ENCODE measurements at regions not wholly inside any gene's neighbourhood (a gene's known extent, or its start where the extent isn't known, plus 50 kb on each side); places are given as distances from the start of the nearest gene placed in this dataset.
"Not testable (repeated sequence)": the region's sequence is repeated elsewhere in the genome, so short reads cannot be mapped to it uniquely, and the experiment has no call there.

DNA sequence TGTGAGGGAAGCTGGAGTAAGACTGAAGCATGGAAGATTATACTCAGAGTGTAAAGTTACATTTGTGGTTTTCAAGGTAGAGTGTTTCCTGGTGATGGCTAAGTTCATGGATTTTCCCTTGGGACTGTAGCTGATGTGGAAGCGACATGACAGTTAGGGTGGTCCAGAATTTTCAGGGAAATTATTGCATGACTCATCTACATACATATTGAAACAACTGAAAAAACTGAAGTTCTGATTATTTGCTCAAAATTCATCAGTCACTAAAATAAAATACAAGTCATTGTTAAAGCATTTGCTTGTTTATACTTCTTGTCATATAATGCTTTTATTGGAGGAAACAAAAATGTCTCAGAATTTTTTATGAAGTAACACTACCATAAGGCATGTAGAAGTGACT is 700.0 kb downstream of the RFPL4B start:
- DNase-seq (ENCODE audit: low read depth), result no peak

DNA sequence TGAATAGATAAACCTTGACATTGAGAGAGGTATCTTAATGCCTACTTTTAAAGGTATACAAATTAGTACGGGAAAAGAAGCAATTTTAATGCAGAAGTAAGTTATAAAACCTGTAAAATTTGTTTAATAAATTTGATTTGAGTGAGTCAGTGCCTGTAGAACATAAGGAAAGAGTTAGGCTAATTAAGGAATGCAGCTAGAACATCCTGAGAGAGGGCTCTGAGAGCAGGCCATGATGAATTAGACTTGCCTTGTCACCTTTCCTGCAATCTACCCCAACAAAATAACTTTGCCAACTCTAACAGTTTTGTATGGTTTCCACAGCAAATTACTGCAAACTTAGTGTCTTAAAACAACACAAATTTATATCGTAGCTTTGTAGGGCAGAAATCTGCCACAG is 700.8 kb downstream of the RFPL4B start:
- no peak for DNase-seq (ENCODE audit: low read depth)

DNA sequence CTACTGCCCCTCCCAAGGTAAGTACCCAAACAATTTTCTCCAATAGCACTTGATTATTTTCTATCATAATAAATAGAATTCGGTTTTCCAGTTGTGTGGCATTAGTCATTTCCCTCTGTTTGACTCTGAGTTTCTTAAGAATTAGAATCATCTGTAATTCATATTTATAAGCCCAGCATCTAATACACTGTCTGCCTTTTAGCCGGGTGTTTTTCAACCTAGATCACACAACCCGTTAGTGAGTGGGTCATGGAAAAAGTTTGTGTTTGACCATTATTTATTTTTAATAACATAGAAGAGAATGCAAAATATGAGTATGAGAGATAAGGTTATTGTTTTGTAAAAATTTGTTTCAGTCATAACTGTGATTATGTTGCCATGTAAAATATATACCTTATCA is 701.6 kb downstream of the RFPL4B start:
- no peak for DNase-seq (ENCODE audit: low read depth)

- no peak for DNase-seq (ENCODE audit: low read depth)
These were observed 702.1 kb downstream of the RFPL4B start for GRCh38 chr6:113049190-113049589.

DNA sequence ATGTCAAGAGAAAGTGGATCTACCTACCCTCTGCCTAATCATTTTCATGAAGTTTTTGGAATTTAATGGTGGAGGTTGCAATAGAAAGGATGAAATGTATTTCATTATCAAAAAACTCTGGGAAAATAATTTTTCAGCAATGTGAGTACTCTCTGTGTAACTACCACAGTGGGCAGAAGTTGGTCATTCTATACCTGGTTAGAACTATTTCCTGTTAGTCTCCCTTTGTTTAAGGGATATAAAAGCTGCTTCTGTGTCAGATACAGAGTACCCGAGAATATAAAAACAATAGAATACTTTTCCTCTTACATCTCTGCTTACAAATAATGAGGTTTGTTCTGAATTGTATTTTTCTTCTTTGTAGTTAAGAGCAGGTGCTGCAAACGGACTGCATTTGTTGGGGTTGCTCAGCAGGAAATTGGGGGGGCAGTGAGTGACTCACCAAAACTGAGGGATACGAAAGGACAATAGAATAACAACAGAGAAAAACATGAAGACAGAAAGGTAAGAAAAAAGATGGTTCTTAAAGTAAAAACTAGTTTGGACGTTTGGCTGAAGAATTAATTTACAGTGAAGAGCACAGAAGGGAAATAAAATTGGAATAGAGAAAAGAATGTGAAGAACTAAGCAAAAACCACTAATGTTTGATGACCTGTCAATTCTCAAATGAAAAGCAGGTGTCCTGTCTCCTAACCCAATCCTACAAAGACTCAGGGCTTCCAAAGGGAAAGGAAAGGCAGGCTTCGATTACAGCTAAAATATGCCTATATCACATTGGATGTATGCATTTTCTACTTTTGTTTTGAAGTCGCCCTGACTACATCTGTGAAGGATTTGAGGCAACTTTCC is 703.1 kb downstream of the RFPL4B start:
- DNase-seq (ENCODE audit: low read depth), result no peak

GRCh38 chr6:113050979-113051378 is 703.8 kb downstream of the RFPL4B start:
- DNase-seq (ENCODE audit: low read depth), result no peak

DNA sequence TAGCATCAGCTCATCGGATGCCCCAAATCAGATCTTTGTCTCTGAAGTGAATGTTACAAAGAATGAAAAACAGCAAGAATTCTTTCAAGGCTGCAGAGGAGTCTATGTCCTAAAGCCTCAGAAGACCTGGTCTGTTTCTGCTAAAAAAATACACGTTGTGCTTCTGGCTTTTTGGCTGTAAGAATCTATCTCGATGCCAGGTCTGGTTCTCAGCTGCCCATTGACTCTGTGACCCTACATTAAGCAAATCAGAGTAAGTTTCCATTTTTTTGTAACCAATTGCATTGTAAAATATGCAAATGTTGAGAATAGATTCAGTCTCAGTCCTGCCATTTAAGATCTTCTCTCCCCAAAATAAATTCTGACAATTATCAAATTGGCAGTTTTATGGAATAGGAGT is 705.4 kb downstream of the RFPL4B start:
- DNase-seq (ENCODE audit: low read depth), result no peak

DNA sequence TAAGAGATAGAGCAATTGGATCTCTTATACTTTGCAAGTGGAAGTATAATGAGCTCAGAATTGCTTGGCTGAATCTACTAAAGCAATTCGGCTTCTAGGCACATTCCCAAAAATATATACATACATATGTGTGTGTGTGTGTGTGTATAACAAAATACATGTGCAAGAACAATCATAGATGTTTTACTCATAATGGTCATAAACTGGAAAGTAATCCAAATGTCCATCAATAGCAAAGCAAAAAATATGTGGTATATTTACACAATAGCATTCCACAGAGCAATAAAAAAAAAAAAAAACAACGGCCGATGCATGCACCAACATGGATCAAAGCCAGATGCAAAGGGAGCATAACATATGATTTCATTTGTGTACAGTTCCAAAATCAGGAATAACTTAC is 707.9 kb downstream of the RFPL4B start:
- no peak for DNase-seq (ENCODE audit: low read depth)

- DNase-seq (ENCODE audit: low read depth), result no peak
These were observed 708.9 kb downstream of the RFPL4B start for GRCh38 chr6:113055998-113056397.

DNA sequence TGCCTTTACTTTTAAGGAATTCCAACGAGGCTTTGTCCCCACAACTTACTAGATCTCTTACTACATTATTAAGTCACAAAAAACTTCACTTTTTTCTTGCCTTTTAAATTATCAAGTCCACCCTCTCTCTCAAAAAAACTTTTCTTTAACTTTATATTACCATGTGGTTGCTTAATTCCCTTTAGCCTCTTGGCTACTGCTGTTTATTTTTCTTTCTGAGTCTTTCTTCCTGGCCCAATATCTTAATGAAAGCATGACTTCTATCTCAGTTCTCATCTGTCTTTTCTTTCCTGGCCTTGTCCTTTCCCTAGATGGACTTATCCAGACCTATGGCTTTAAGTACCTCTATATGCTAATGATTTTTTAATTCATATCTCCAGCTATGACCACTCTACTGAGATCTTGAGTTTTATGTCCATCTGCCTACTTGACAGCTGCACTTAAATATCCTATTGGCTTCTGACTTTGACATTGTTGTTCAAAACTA is 710.5 kb downstream of the RFPL4B start:
- no peak for DNase-seq (ENCODE audit: low read depth)

DNA sequence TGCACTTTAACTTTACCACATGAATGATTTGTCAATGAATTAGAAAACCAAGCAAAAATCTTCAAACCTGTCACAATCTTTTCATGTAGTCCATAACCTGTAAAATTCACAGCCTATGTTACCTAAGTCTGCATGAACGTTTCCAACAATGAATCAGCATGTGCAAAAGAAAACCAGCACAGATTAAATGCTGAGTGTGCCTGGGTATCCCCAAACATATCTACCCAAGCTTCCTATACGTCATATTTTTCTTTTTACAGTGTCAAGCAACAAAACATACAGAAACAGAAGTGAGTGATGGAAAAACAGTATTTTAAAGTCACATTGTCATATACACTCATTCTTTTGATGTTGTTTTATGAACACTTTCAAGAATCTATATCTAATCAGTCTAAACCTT is 713.5 kb downstream of the RFPL4B start:
- no peak for DNase-seq (ENCODE audit: low read depth)

DNA sequence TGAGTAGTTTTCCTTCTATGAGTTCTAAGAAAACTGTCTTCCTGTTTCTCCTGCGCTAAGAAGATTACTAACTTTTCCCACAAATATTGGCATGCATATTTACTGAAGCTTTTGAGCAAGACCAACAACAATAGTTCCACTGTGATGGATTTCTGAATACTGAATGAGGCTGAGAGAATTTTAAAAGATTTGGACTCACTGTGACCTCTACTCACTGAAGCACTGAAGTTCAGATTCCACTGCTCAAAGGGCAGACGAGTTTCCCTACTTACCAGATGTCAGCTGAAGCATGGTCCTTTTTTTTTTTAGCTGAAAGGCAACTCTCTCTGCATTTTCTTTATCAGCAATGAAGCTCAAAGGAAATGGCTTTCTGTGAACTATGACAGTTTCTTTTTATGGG is 718.5 kb downstream of the RFPL4B start:
- DNase-seq (ENCODE audit: low read depth), result peak; percentile 39

DNA sequence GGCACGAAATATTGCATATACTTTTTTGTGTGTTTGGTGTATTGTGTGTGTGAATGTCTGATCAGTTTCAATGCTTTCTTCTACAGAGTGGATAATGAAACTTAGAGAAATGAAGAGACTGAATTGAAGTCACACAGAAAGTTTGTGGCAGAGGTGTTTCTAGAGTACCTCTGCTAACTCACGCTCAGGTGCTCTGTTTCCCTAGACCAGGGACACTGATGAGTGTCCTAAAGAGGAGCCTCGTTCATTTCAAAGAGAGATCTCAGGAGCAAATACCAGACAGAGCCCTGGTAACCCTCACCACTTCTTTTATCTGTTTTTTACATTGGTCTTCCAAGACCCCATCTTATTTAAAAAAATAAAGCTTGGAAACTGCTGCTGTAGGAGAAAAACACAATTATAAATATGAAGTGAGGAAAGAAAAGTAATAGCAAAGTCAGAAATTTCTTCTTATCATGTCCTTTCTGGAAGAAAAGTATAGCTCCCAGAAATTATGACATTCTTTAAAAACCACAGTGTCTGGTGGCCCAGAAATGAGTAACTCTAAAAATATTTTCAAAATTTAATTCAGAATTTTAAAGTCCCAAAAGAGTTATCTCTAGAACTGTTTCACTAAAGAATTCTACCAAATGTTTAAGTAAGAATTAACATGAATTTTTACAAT is 720.6 kb downstream of the RFPL4B start:
- no peak for DNase-seq (ENCODE audit: low read depth)

DNA sequence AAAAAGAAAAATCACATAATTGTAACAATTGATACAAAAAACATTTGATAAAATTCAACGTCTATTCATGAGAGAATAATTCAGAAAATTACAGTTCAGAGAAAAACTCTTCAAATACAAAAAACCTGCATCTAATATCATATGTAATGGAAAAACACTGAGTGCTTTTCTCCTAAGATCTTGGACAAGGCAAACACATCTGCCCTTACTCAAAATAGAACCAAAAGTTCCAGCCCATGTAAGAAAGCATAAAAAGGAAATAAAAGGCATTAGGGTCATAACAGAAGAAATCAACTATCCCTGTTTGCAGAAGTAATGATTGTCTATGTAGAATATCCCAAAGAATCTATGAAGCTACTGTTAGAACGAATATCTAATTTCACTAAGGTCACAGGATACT is 721.4 kb downstream of the RFPL4B start:
- no peak for DNase-seq (ENCODE audit: low read depth)

DNA sequence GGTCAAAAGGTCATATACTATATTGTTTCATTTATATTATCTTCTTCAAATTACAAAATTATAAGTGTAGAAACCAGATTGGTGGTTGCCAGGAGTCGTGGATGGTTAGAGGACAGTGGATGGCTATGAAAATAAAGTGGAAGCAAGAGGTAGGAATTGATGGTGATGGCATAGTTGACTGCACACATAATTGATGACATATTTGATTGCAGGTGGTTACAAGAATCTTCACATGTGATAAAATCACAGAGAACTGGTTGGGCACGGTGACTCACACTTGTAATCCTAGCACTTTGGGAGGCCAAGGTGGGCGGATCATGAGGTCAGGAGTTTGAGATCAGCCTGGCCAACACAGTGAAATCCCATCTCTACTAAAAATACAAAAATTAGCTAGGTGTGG is 723.6 kb downstream of the RFPL4B start:
- DNase-seq (ENCODE audit: low read depth), result not testable (repeated sequence)

GRCh38 chr6:113073611-113074191 is 726.6 kb downstream of the RFPL4B start:
- no peak for DNase-seq (ENCODE audit: low read depth)

GRCh38 chr6:113076116-113076515 is 729.0 kb downstream of the RFPL4B start:
- no peak for DNase-seq (ENCODE audit: low read depth)

DNA sequence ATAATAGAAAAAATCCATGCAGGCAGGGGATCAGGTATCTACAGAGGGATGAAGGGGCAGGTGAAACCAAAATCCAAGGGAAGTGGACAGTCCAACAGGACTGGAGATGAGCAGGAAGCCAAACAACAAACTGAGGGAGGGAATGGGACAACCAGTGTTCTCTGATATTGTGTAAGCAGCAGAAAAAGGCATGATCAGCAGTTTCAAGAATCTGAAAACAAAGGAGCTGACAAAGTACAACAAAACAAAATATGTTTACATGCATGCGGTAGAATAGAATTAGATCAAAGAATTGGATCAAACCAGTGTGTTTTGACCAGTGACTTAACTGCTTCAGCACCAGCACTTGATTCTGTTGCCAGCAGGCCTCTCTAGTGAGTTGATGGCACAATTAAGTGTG is 729.7 kb downstream of the RFPL4B start:
- no peak for DNase-seq (ENCODE audit: low read depth)

DNA sequence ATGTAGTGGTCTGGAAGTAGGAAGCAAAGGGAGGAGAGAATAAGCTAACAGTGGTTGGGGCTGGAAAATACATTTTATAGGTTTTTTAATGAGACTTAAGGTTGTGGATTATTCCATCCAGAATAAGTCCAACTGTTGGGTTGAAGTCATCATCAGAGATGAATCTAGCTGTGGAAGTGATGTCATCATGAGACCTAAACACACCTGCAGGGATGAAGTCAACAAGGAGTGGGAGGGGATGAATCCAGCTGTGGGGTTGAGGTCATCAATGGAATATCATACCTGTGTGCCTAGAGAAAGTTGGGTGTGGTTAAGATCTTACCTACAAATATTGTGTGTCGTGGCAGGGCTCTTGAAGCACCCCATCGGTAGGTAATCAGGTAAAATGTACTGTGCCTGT is 730.7 kb downstream of the RFPL4B start:
- no peak for DNase-seq (ENCODE audit: low read depth)

DNA sequence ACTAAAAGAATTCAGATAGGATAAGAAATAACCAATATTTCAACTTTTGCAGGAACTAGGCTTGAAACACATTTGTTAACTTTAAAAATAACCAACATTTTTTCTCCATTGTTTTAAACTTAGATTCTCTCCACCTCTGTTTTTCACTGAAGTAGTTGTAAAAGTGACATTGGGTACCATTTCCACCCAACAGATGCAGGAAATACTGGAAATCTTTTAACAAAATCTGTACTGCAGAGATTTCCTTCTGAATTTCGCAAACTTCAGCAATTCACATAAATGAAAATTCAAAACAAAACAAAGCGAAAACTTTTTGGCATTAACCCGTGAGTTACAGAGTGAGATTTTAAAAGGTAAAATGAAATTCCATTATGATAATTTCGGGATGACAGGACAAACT is 731.7 kb downstream of the RFPL4B start:
- DNase-seq (ENCODE audit: low read depth), result no peak

- DNase-seq (ENCODE audit: low read depth), result peak; percentile 65
These were observed 735.6 kb downstream of the RFPL4B start for GRCh38 chr6:113082745-113083144.

DNA sequence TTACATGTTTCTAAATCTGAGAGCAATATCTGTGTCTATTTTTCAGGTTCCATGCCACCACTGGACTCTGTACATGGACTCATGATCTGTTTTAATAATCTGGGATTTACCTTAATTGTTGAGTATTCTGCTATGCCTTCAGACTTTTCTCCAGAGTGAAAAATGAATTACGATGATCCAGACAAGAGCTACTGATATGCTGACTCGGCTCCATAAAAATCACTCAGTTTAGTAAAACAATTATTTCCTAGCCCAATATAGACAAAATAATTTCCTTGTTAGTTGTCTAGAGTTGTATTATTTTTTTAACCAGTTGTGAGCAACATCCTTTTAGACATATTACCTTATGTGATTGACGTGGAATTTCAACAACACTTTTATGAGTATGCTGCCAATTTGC is 736.8 kb downstream of the RFPL4B start:
- no peak for DNase-seq (ENCODE audit: low read depth)

GRCh38 chr6:113089056-113089455 is 741.9 kb downstream of the RFPL4B start:
- DNase-seq (ENCODE audit: low read depth), result no peak

Data from stromal cell of bone marrow (primary cell).